Subcutaneous abdominal adipose tissue (tissue), 5 donors: ENCODE measurements at regions not wholly inside any gene's neighbourhood (a gene's known extent, or its start where the extent isn't known, plus 50 kb on each side); places are given as distances from the start of the nearest gene placed in this dataset.

Source experiments
- H3K27ac ChIP-seq: one replicate; pipeline ENCODE4 v1.7.0; 2013; ENCODE audit warnings: low read depth, mild to moderate bottlenecking, inconsistent platforms, low read length, moderate library complexity
- H3K27me3 ChIP-seq, 5 donors: one replicate each; pipeline ENCODE4 v1.7.0; 2013; ENCODE audit warnings: low read length in 5 of 5, inconsistent platforms in 1 of 5; ENCODE audit not compliant: control insufficient read depth in 5 of 5, insufficient read depth in 4 of 5
- H3K36me3 ChIP-seq, 5 donors: one replicate each; pipeline ENCODE4 v1.7.0; 2013; ENCODE audit warnings: low read length in 5 of 5; ENCODE audit not compliant: control insufficient read depth in 5 of 5, insufficient read depth in 5 of 5
- H3K4me1 ChIP-seq, 5 donors: one replicate each; pipeline ENCODE4 v1.7.0; 2013; ENCODE audit warnings: low read length in 5 of 5, mild to moderate bottlenecking in 3 of 5, moderate library complexity in 1 of 5; ENCODE audit not compliant: control insufficient read depth in 5 of 5, insufficient read depth in 5 of 5
- H3K4me3 ChIP-seq, 5 donors: one replicate each; pipeline ENCODE4 v1.7.0; 2013; ENCODE audit warnings: low read length in 5 of 5, low read depth in 1 of 5
- H3K9ac ChIP-seq, 5 donors: one replicate each; pipeline ENCODE4 v1.7.0; 2013; ENCODE audit warnings: low read length in 5 of 5, mild to moderate bottlenecking in 4 of 5, moderate library complexity in 3 of 5
- H3K9me3 ChIP-seq, 5 donors: one replicate each; pipeline ENCODE4 v1.7.0; 2013; ENCODE audit warnings: low read length in 5 of 5; ENCODE audit not compliant: control insufficient read depth in 5 of 5
- donor health status: healthy.
- donor health status: healthy.
- donor health status: healthy.
- donor health status: healthy.
- donor health status: healthy.

DNA sequence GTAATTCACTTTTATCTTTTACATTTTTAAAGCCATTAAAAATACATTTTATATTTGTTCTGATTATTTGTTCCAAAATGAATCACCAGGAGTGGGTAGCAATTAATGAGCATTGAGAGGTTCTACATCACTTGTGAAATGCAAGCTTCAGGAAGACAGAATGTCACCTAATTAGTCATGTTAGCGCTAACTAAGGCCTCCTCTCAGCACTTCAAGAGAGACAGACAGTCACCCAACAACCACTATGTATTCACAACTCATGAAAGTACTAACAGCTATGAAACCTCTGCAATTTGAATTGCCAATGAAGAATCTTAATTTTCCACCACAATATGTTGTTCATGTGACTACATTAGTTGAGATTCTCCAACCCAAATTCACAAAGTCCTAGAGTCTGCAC is 611.0 kb downstream of the KCNJ3 start:
- Histone ChIP-seq H3K4me1 (no peaks in the 10 kb centered on the region), H3K9me3 (no peaks in the 10 kb centered on the region)

DNA sequence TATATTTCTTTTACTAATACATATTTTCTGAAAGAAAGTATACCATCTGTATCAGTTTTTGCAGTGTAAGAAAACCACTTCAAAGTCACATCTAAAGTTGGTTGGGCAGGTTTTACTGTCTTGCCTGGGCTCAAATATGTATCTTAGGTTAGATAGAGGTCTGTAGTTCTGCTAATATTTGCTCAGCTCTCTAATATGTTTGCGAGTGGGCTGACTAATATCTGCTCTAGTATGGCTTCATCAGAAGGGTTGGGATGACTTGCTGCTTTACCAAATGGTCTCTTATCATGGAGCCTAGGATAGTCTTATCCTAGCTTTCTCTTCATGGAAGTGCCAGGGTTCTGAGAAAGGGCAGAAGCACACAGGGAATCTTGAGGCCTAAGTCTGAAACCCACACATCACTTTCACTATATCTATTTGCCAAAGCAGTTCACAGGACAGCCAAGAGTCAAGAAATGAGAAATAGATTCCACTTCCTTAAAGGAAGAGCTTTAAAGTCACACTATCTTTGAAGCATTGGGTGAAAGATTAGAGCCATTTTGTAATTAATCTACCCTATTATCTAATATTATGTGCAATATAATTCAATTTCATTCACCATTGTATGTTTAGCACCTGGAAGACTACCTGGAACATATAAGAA is 610.0 kb downstream of the KCNJ3 start:
- no peak overlapping the region for H3K4me3 ChIP-seq
- no peak overlapping the region for H3K9ac ChIP-seq
- H3K27ac ChIP-seq, result no peak overlapping the region
- H3K9me3 ChIP-seq, result no peaks in the 10 kb centered on the region
- H3K36me3 ChIP-seq, result no peaks in the 10 kb centered on the region
- no peaks in the 10 kb centered on the region for H3K27me3 ChIP-seq
- H3K4me1 ChIP-seq, result no peaks in the 10 kb centered on the region

More for the DNA sequence above, 611.0 kb downstream of the KCNJ3 start:
- H3K4me3 ChIP-seq, result no peak overlapping the region
- no peaks in the 10 kb centered on the region for H3K36me3 ChIP-seq
- H3K27me3 ChIP-seq, result no peaks in the 10 kb centered on the region
- H3K9ac ChIP-seq, result no peak overlapping the region
- H3K27ac ChIP-seq, result no peak overlapping the region

DNA sequence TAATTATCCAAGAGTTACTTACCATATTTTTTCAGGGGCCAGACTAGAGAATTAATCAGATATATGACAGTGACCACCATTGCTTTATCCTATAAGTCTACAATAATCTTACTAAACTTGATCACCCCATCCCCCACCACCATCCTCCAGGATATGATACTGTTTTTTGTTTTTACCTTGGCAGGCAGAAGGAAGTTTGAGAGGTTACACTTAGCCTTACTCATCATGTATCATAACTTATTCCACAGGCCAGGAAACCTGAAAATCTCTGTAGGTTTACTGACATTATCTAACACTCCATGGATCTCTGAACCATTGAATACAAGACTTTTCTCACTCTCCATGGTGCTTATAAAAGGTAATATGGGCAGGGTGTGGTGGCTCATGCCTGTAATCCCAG is 602.7 kb downstream of the KCNJ3 start:
- no peaks in the 10 kb centered on the region for H3K36me3 ChIP-seq
- no peaks in the 10 kb centered on the region for H3K4me1 ChIP-seq
- H3K9me3 ChIP-seq, result no peaks in the 10 kb centered on the region
- no peaks in the 10 kb centered on the region for H3K27me3 ChIP-seq
- no peak overlapping the region for H3K4me3 ChIP-seq
- H3K27ac ChIP-seq, result no peak overlapping the region
- no peak overlapping the region for H3K9ac ChIP-seq

DNA sequence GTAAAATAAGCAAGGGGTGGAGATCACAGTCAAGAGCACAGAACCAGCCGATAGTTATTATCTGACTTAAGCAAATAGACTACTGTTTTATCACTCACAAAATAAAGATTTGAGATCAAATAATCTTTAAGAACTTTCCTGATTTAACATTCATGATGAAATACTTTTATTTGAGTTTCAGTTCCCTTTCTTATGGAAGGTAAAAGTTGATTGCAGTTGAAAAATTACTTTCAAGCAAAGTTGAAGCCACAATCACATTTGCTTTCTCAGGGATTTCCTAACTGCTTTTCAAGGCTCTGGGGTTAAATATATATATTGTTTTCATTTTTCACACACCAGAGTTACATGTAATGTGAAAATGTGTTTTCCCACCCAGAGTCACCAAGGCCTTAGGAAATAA is 599.5 kb downstream of the KCNJ3 start:
- Histone ChIP-seq H3K36me3 (no peaks in the 10 kb centered on the region), H3K4me3 (no peak overlapping the region), H3K9ac (no peak overlapping the region), H3K4me1 (no peaks in the 10 kb centered on the region), H3K9me3 (no peaks in the 10 kb centered on the region), H3K27me3 (no peaks in the 10 kb centered on the region), H3K27ac (no peak overlapping the region)

DNA sequence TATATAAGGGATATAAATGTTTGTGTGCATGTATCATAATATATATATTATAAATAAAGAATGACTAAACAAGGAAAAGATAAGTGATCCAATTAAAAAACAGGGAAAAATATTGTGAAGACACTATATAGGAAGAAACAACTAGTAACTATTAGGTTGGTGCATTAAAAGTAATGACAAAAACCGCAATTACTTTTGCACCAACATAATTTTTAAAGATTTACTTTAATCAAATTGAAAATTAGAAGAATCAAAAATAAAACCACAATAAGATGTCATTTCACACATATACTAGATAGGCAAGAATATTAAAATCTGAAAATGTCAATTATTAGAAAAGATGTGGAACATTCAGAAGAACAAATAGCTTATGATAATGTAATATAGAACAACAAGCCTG is 595.9 kb downstream of the KCNJ3 start:
- Histone ChIP-seq H3K4me1 (no peaks in the 10 kb centered on the region), H3K36me3 (no peaks in the 10 kb centered on the region), H3K27me3 (no peaks in the 10 kb centered on the region), H3K27ac (no peak overlapping the region), H3K9me3 (peaks cover 0 to 2% (median 0%) of the 10 kb centered on the region in 5 donors), H3K4me3 (no peak overlapping the region), H3K9ac (no peak overlapping the region)

DNA sequence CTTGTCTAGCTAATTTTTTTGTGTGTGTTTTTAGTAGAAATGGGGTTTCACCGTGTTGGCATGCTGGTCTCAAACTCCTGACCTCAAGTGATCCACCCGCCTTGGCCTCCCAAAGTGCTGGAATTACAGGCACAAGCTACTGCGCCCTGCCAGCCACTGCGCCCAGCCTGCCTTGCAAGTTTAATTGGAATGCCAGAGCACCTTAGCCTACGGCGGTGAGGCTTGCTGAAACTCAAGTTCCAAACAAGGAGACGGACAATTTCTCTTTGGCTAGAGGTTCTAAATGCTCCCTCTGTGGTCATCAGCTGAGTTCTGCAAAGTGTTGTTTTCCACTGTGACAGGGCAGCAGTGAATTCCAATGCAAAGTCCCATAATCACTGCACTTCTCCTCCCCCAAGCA is 583.4 kb downstream of the KCNJ3 start:
- Histone ChIP-seq H3K4me1 (no peaks in the 10 kb centered on the region), H3K36me3 (no peaks in the 10 kb centered on the region), H3K9me3 (peaks cover 0 to 4% (median 0%) of the 10 kb centered on the region in 5 donors), H3K27ac (no peak overlapping the region), H3K4me3 (no peak overlapping the region), H3K27me3 (no peaks in the 10 kb centered on the region), H3K9ac (no peak overlapping the region)

DNA sequence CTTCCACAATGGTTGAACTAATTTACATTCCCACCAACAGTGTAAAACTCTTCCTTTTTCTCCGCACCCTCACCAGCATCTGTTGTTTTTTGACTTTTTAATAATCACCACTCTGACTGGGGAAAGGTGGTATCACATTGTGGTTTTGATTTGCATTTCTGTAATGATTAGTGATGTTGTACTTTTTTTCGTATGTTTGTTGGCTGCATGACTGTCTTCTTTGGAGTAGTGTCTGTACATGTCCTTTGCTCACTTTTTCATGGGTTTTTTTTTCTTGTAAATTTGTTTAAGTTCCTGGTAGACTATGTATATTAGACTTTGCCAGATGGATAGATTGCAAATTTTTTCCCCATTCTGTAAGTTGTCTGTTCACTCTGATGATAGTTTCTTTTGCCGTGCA is 574.8 kb downstream of the KCNJ3 start:
- Histone ChIP-seq H3K4me1 (no peaks in the 10 kb centered on the region), H3K27me3 (no peaks in the 10 kb centered on the region), H3K36me3 (no peaks in the 10 kb centered on the region), H3K27ac (no peak overlapping the region), H3K9me3 (peaks cover 0 to 5% (median 0%) of the 10 kb centered on the region in 5 donors), H3K4me3 (no peak overlapping the region), H3K9ac (no peak overlapping the region)

DNA sequence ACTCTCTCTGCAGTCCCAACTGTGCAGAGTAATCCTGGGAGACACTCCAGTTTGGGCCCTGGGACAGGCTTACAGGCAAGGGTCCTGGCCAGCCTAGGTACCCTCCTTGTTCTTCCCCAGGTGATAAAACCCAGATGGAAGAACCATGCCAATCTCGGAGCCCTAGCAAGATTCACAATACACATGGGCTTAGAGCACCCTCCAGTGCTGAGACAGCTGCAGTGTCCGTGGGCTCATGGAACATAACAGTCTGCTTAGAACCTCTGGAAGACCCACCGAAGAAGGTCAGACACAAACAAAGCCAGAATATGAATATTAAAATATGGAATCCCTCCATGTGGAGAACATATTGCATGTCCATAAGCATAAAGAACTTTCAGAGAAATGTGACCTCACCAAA is 568.1 kb downstream of the KCNJ3 start:
- H3K9ac ChIP-seq, result no peak overlapping the region
- no peak overlapping the region for H3K27ac ChIP-seq
- H3K4me3 ChIP-seq, result no peak overlapping the region
- H3K9me3 ChIP-seq, result peaks cover 0 to 3% (median 0%) of the 10 kb centered on the region in 5 donors
- no peaks in the 10 kb centered on the region for H3K36me3 ChIP-seq
- H3K27me3 ChIP-seq, result no peaks in the 10 kb centered on the region
- H3K4me1 ChIP-seq, result no peaks in the 10 kb centered on the region

DNA sequence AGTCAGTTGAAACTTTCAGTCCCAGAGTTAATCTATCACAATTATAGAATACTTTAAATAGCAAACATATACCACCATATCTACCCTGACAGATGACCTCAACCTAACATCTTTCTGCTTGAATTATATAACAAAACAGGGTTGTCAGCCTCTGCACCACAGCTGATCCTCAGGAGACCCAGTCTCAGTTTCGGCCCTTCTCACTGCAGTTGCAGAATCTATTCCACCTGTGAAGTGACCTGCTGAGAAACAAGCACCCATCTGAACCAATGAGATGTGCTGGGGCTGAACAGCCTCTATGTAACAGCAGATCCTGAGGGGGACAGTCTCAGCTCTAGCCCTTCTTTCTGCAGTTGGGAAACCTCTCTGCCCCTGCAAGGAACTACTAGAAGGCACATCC is 567.6 kb downstream of the KCNJ3 start:
- no peaks in the 10 kb centered on the region for H3K4me1 ChIP-seq
- no peaks in the 10 kb centered on the region for H3K27me3 ChIP-seq
- H3K9ac ChIP-seq, result no peak overlapping the region
- H3K36me3 ChIP-seq, result no peaks in the 10 kb centered on the region
- H3K4me3 ChIP-seq, result no peak overlapping the region
- H3K27ac ChIP-seq, result no peak overlapping the region
- H3K9me3 ChIP-seq, result peaks cover 0 to 3% (median 0%) of the 10 kb centered on the region in 5 donors

DNA sequence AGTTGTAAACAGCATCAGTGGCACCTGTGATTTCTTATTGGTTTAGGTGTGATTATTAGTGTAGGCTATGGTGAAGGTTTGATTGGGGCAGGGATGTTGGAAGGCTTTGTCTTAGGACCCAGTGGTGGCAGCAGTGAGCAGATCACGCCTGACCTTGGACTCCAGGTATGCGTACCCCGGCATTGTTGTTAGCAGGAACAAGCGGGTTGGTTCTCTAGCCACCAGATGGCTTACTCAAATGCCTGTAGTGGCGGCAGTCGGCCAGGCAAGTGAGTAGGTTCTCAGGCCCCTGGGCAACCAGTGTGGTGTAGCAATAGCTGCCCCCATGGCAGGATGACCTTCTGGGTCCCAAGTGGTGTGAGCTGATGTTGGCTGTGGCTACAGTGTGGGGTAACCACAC is 558.3 kb downstream of the KCNJ3 start:
- H3K27ac ChIP-seq, result no peak overlapping the region
- no peak overlapping the region for H3K4me3 ChIP-seq
- H3K9me3 ChIP-seq, result no peaks in the 10 kb centered on the region
- H3K36me3 ChIP-seq, result no peaks in the 10 kb centered on the region
- no peaks in the 10 kb centered on the region for H3K4me1 ChIP-seq
- H3K9ac ChIP-seq, result no peak overlapping the region
- no peaks in the 10 kb centered on the region for H3K27me3 ChIP-seq

DNA sequence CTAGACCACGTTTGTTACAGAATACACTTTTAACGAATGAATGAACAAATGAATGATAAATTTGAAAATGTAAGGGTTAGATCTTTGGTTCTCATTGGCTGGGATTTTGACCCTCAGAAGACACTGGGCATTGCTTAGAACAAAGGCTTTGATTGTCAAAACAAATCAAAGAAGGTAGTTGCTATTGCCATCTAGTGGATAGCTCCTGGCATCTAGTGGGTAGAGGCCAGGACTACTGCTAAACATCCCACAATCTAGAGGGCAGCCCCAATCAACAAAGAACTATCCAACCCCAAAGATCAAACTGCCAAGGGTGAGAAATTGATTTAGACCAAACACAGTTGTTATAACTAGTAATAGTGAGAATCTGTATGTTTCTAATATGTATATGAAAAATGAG is 552.3 kb downstream of the KCNJ3 start:
- no peaks in the 10 kb centered on the region for H3K27me3 ChIP-seq

More for the DNA sequence above, 552.3 kb downstream of the KCNJ3 start:
- Histone ChIP-seq H3K4me3 (no peak overlapping the region), H3K36me3 (no peaks in the 10 kb centered on the region), H3K27ac (no peak overlapping the region), H3K9ac (no peak overlapping the region), H3K4me1 (no peaks in the 10 kb centered on the region), H3K9me3 (no peaks in the 10 kb centered on the region)
